Testis (tissue), 2 donors: ENCODE measurements at regions not wholly inside any gene's neighbourhood (a gene's known extent, or its start where the extent isn't known, plus 50 kb on each side); places are given as distances from the start of the nearest gene placed in this dataset.

Experiments
- CTCF ChIP-seq, 3 experiments: fragments of 450-650 bp in 2 of 3; fragments of 200-600 bp in 1 of 3; sonication (generic) in 1 of 3; IDR thresholded peaks; one replicate each; pipeline ENCODE4 v1.5.1; 2016 to 2019; ENCODE audit warnings: antibody characterized with exemption in 3 of 3, mild to moderate bottlenecking in 2 of 3, moderate library complexity in 1 of 3
- POLR2A ChIP-seq: fragments of 450-650 bp; IDR thresholded peaks from one replicate; pipeline ENCODE4 v1.6.1; 2017; ENCODE audit warnings: antibody characterized with exemption, mild to moderate bottlenecking, moderate library complexity

DNA sequence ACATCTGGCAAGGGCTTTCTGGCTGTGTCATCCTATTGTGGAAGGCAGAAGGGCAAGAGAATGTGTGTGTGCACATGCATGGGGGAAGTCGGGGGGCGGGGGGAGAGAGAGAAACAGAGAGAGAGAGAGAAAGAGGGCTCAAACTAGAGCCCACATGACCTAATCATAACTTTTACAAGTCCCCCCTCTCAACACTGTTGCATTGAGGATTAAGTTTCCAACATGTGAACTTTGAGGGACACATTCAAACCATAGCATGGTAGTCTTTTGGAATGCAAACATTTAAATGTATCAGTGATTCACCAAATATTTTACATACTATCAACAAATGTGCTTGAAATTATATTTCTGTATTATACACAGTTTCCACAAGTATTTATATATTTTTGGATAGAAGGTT is 655.4 kb upstream of the B3GALT2 start:
- no peak for TF ChIP-seq CTCF (IDR thresholded peaks at IDR 0.05)
- no peak for TF ChIP-seq POLR2A
